Limb (tissue), 2 donors: ENCODE measurements at regions not wholly inside any gene's neighbourhood (a gene's known extent, or its start where the extent isn't known, plus 50 kb on each side); places are given as distances from the start of the nearest gene placed in this dataset.
"Not testable (repeated sequence)": the region's sequence is repeated elsewhere in the genome, so short reads cannot be mapped to it uniquely, and the experiment has no call there.

Source experiments
- DNase-seq, 2 donors: peaks; one replicate each; pipeline ENCODE4 v3.0.0-alpha.2; 2016; ENCODE audit errors: extremely low spot score in 2 of 2

DNA sequence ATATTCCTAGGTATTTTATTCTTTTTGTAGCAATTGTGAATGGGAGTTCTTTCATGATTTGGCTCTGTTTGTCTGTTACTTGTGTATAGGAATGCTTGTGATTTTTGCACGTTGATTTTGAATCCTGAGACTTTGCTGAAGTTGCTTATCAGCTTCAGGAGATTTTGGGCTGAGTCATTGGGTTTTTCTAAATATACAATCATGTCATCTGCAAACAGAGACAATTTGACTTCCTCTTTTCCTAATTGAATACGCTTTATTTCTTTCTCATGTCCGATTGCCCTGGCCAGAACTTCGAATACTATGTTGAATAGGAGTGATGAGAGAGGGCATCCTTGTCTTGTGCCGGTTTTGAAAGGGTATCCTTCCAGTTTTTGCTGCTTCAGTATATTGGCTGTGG lies 234.6 kb upstream of the RASGRP1 start:
- not testable (repeated sequence) for DNase-seq

DNA sequence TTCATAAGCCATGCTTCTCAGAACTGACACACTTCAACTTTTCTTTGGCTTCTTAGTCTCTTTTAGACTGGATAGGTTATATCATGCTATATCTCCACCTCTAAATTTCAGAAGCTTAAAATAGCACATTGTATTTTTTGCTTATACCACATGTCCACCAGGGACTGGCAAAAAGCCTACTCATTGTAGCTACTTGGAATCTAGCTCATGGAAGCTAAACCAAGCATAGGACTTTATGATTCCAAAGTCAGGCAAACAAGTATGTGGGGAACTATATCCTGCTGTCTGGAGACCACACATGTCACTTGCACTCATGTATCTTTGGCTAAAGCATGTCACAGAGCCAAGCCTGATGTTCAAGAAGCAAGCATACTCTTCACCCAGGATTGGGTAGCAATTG lies 245.0 kb upstream of the RASGRP1 start:
- DNase-seq = no peak

GRCh38 chr15:38810686-38811085 lies 246.1 kb upstream of the RASGRP1 start:
- DNase-seq = no peak

- not testable (repeated sequence) for DNase-seq
Measured at GRCh38 chr15:38814254-38814653, 249.6 kb upstream of the RASGRP1 start.

DNA sequence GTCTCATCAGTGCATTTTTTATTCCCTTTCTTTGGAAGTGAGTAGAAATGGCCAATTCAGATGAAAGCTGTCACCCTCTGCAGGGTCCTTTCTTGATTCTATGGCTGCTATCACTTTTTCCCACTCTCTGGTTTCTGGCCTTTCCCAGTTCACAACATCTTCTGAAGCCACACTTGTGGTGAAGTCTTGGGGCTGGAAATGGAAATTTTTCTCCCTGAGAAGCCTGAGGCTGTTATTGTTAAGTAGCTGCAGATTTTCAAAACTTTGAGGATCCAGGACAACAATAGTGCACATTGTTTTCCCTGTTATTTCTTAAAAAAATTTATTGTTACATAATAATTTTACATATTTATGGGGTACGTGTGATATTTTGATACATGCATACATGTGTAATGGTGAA lies 250.3 kb upstream of the RASGRP1 start:
- no peak for DNase-seq

GRCh38 chr15:38817427-38818156 lies 253.0 kb upstream of the RASGRP1 start:
- DNase-seq = peak; percentile 64 to 91

GRCh38 chr15:38818157-38818790 lies 253.7 kb upstream of the RASGRP1 start:
- DNase-seq = peak in 1 of 2 donors; percentile 46

GRCh38 chr15:38819387-38819950 lies 254.9 kb upstream of the RASGRP1 start:
- no peak for DNase-seq

DNA sequence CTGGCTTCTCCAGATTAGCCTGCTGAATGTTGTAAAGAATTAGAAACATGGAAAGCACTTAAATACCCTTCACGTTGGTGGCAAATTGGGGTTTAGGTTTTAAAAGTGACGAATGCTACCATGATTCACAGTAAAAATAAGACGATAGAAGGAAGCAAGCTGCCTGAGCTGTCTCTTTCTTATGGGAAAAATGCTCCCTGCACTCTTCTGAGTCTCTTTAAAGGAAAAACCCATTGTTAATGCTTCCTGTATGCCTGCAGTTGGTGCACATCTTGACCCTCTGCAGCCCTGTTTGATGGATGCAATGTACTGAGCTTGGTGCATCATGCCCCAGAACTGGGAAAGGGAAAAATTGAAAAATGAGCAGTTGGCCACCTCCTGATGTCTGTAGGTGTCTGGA lies 258.6 kb upstream of the RASGRP1 start:
- no peak for DNase-seq

DNA sequence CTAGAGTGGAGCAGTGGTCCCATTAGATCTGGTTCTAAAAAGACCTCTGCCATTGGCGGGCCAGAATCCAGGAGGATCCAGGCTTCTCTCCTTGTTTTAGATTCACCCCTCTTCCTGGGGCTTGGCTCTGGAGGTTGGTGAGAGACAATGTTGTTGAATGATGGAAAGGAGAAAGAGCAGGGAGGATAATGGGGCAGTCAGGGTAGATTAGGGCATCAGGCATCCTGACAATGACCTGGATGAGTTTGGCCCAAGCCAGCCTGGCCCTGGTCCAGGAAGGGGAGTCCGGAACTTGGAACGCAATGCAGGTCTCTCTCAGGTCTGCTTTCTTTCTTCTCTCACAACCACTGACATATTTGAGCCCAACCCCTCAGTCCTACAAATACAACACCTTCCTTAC lies 260.1 kb upstream of the RASGRP1 start:
- no peak for DNase-seq

- no peak for DNase-seq
Measured at GRCh38 chr15:38826880-38827279, 262.3 kb upstream of the RASGRP1 start.

DNA sequence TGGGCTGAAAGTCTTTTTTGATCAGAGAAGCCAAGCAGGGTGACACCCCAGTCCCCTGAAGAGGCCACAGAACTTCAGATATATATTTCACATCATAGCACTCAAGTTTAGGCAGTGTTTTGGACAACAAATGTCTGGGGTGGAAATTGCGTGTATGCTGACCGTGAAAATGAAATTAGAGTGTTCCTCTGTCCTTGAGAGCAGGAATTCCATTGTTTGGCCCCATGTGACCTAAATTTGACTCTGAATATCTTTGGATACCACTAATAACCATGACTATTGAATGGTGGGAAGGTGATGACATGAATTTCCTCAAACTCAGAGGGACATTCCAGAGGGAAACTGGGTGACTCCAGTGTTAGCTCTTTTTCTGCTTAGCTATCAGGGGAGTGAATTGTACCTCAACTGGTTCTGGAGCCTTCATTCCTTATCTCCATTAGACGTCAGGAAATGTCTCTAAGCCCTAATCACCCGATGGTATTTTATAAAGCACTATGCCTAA lies 263.5 kb upstream of the RASGRP1 start:
- no peak for DNase-seq

GRCh38 chr15:38829086-38829485 lies 264.5 kb upstream of the RASGRP1 start:
- DNase-seq = no peak

DNA sequence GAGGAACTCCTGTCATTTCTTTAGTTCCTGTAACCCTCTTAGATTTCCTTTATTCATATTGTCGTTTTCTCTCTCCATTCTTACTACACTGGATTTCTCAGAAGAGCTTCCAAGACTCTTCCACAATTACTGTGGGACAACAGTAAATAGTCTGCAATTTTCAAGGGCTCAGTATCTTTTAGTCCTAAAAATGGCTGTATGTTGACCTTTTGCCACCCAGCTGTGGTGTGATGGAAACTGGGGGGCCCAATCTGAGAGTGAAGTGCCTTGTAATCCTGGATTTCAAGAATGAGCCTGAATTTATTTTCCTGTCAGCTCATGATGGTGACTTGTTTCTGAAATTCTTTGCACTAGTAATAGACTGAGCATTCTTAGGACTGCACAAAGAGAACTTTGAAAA lies 277.6 kb upstream of the RASGRP1 start:
- no peak for DNase-seq

GRCh38 chr15:38843051-38843501 lies 278.5 kb upstream of the RASGRP1 start:
- no peak for DNase-seq

GRCh38 chr15:38843736-38844590 lies 279.3 kb upstream of the RASGRP1 start:
- no peak for DNase-seq

GRCh38 chr15:38844736-38845135 lies 280.1 kb upstream of the RASGRP1 start:
- DNase-seq = no peak

GRCh38 chr15:38846346-38846745 lies 281.7 kb upstream of the RASGRP1 start:
- no peak for DNase-seq

DNA sequence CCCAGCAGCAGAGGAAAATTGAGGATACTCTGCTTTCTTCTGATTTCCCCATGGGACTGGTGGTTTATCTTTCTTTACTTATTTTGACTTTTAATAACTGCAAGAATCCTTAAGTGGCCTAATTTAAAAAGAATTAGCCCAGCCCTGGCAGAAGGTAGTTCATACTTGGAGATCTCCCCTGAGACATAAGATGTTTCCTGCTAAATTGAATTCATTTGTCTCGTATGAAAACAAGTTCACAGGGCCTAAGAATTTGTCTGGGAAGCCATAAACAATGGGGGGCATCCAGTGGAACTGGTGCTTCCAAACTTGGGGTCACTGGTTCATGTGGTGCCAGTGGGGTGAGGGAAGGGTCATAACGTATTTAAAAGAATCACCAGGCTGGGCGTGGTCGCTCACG lies 283.1 kb upstream of the RASGRP1 start:
- DNase-seq = no peak

DNA sequence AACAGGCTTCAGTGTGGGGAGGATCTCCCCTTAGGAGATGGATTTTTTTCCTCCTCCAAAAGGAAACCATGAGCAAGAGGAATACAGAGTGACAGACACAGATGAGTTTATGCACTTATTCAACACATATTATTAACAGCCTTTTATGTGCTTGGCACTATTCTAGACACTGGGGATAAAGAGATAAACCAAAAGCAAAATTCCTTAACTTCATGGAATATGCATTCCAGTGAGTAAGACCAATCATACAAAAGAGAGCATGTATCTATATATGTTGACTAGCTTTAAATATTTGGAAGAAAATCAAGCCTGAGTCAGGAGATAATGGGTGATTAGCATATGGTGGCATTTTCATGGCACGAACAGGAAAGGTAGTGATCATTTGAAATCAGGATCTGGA lies 284.4 kb upstream of the RASGRP1 start:
- no peak for DNase-seq

GRCh38 chr15:38852188-38852587 lies 287.6 kb upstream of the RASGRP1 start:
- DNase-seq = not testable (repeated sequence)

DNA sequence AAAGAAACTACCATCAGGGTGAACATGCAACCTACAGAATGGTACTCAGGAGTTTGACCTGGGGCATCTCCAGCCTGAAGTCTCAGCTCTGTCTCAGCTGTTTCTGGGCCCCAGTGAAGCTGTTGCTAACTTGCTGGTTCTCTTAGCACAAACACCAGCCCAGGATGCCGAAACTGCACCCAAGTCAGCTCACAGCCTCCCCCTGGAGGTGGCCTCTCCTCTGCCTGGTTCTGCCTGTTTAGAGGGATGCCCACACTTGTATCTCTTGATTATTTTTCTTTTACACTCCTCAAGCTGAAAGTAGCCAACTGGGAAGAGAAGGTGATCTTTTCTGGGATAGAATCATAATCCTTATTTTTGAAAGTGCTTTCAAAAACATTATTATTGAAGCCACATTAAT lies 289.0 kb upstream of the RASGRP1 start:
- DNase-seq = no peak
